IMR-90 (cell line): ENCODE measurements at regions not wholly inside any gene's neighbourhood (a gene's known extent, or its start where the extent isn't known, plus 50 kb on each side); places are given as distances from the start of the nearest gene placed in this dataset.
A peak's percentile ranks its signal among the peaks of the same experiment; 100 is the strongest.

Experiments
- ATAC-seq: fragments of 200-7000 bp; cut with Tn5 transposase; 2 replicates; pipeline ENCODE4 v1.9.1; 2020; ENCODE audit warnings: low read depth, mild to moderate bottlenecking, moderate library complexity
- BruUV-seq: library from RNA; stranded (reverse); fragments of 400-500 nt; replicated peaks from 2 replicates; lab custom pipeline; 2021; lab: Mats Ljungman, UMichigan
- CTCF ChIA-PET: fragments of 300-600 bp; formaldehyde crosslinking; extraction: SDS; loops from one replicate; lab custom pipeline; 2021; ENCODE audit warnings: antibody characterized with exemption; lab: Yijun Ruan, JAX
- POLR2A ChIA-PET: fragments of 300-600 bp; sonication (Branson Sonifier 250); formaldehyde crosslinking; loops from one replicate; lab custom pipeline; 2022; ENCODE audit warnings: antibody characterized with exemption; ENCODE audit not compliant: unreplicated experiment; lab: Charles Lee
- DNase-seq: peaks from one replicate; pipeline ENCODE4 v3.0.0; 2013
- H2AFZ ChIP-seq: replicated peaks from 2 replicates; pipeline ENCODE3; 2013; ENCODE audit warnings: low read length, mild to moderate bottlenecking; ENCODE audit not compliant: poor library complexity
- H2AK5ac ChIP-seq: 2 replicates; pipeline ENCODE4 v1.6.1; 2013; ENCODE audit warnings: low read depth, low read length, inconsistent platforms
- H2AK9ac ChIP-seq: replicated peaks from 2 replicates; pipeline ENCODE3; 2013; ENCODE audit warnings: mild to moderate bottlenecking, low read depth, low read length, moderate library complexity; ENCODE audit not compliant: poor library complexity
- H2BK120ac ChIP-seq: 2 replicates; pipeline ENCODE4 v1.6.1; 2013; ENCODE audit warnings: low read depth, low read length, inconsistent platforms
- H2BK15ac ChIP-seq: 3 replicates; pipeline ENCODE4 v1.6.1; 2013; ENCODE audit warnings: low read depth, low read length, inconsistent platforms
- H2BK20ac ChIP-seq: 2 replicates; pipeline ENCODE4 v1.6.1; 2013; ENCODE audit warnings: low read depth, mild to moderate bottlenecking, inconsistent platforms, low read length, moderate library complexity
- H2BK5ac ChIP-seq: 2 replicates; pipeline ENCODE4 v1.6.1; 2013; ENCODE audit warnings: mild to moderate bottlenecking, low read depth, low read length, inconsistent platforms; ENCODE audit not compliant: poor library complexity, severe bottlenecking
- H3K14ac ChIP-seq: replicated peaks from 2 replicates; pipeline ENCODE4 v1.6.1; 2013; ENCODE audit warnings: low read depth, low read length, inconsistent platforms
- H3K18ac ChIP-seq: 2 replicates; pipeline ENCODE4 v1.6.1; 2013; ENCODE audit warnings: low read depth, low read length, control low read depth
- H3K23ac ChIP-seq: 2 replicates; pipeline ENCODE4 v1.6.1; 2013; ENCODE audit warnings: low read depth, low read length, inconsistent platforms
- H3K27ac ChIP-seq: 2 replicates; pipeline ENCODE4 v1.5.1; 2013; ENCODE audit warnings: mild to moderate bottlenecking, control low read depth, low read length; ENCODE audit not compliant: insufficient read depth
- H3K27me3 ChIP-seq: 2 replicates; pipeline ENCODE4 v1.6.1; 2013; ENCODE audit warnings: low read length; ENCODE audit not compliant: control insufficient read depth, insufficient read depth
- H3K36me3 ChIP-seq: 2 replicates; pipeline ENCODE4 v1.6.1; 2013; ENCODE audit warnings: low read length, mixed read lengths; ENCODE audit not compliant: control insufficient read depth, insufficient read depth
- H3K4ac ChIP-seq: 2 replicates; pipeline ENCODE4 v1.6.1; 2013; ENCODE audit warnings: low read depth, low read length, inconsistent platforms
- H3K4me1 ChIP-seq: 2 replicates; pipeline ENCODE4 v1.6.1; 2013; ENCODE audit warnings: low read length, mixed read lengths; ENCODE audit not compliant: control insufficient read depth, insufficient read depth
- H3K4me2 ChIP-seq: 2 replicates; pipeline ENCODE4 v1.6.1; 2013; ENCODE audit warnings: low read depth, mild to moderate bottlenecking, control low read depth, low read length, moderate library complexity
- H3K4me3 ChIP-seq: 2 replicates; pipeline ENCODE4 v1.5.1; 2013; ENCODE audit warnings: low read depth, mild to moderate bottlenecking, control low read depth, low read length, moderate library complexity; ENCODE audit not compliant: insufficient read depth
- H3K56ac ChIP-seq: 2 replicates; pipeline ENCODE4 v1.6.1; 2013; ENCODE audit warnings: low read length, inconsistent platforms; ENCODE audit not compliant: insufficient read depth; ENCODE audit errors: extremely low read depth
- H3K79me1 ChIP-seq, 2 experiments: 2 replicates each; pipeline ENCODE4 v1.6.1; 2013; ENCODE audit warnings: low read length in 2 of 2, inconsistent platforms in 1 of 2, low read depth in 1 of 2
- H3K9ac ChIP-seq: 2 replicates; pipeline ENCODE4 v1.6.1; 2013; ENCODE audit warnings: low read depth, low read length, control low read depth
- H3K9me1 ChIP-seq: 2 replicates; pipeline ENCODE4 v1.6.1; 2013; ENCODE audit warnings: low read length, inconsistent platforms; ENCODE audit not compliant: insufficient read depth
- H3K9me3 ChIP-seq: 2 replicates; pipeline ENCODE4 v1.6.1; 2013; ENCODE audit warnings: low read length; ENCODE audit not compliant: control insufficient read depth, insufficient read depth
- H4K20me1 ChIP-seq: 2 replicates; pipeline ENCODE4 v1.6.1; 2013; ENCODE audit warnings: low read length, inconsistent platforms; ENCODE audit not compliant: insufficient read depth
- H4K5ac ChIP-seq: 2 replicates; pipeline ENCODE4 v1.6.1; 2013; ENCODE audit warnings: mild to moderate bottlenecking, low read depth, low read length, control low read depth
- H4K8ac ChIP-seq, 2 experiments: 2 replicates each; pipeline ENCODE4 v1.6.1; 2013; ENCODE audit warnings: low read depth in 2 of 2, low read length in 2 of 2, control low read depth in 1 of 2, inconsistent platforms in 1 of 2
- H4K91ac ChIP-seq: 2 replicates; pipeline ENCODE4 v1.6.1; 2013; ENCODE audit warnings: low read depth, low read length, inconsistent platforms; ENCODE audit not compliant: insufficient read depth
- CHD1 ChIP-seq: IDR thresholded peaks from 2 replicates; pipeline ENCODE4 v1.6.1; 2012; ENCODE audit warnings: low read depth, low read length, improper control_type of control experiment
- MAFK ChIP-seq: IDR thresholded peaks from 2 replicates; pipeline ENCODE4 v1.6.1; 2012; ENCODE audit warnings: low read depth, low read length, improper control_type of control experiment
- MAZ ChIP-seq: IDR thresholded peaks from 2 replicates; pipeline ENCODE4 v1.6.1; 2012; ENCODE audit warnings: low read depth, mild to moderate bottlenecking, low read length, improper control_type of control experiment, moderate library complexity, borderline replicate concordance
- POLR2A ChIP-seq: IDR thresholded peaks from 2 replicates; pipeline ENCODE4 v1.6.1; 2012; ENCODE audit warnings: mild to moderate bottlenecking, low read depth, low read length
- WGBS, 2 experiments: methylation state at CpG; one replicate each; pipeline versions ENCODE4 v1.1.5 to v1.1.7; 2013; ENCODE audit warnings: missing lambda C conversion rate in 2 of 2; ENCODE audit not compliant: insufficient read length in 1 of 2; ENCODE audit errors: extremely low coverage in 2 of 2; 5-methylcytosine and 5-hydroxymethylcytosine counted together
- dilution Hi-C: fragments of 300-500 bp; cut with HindIII; formaldehyde crosslinking; loops from one replicate; pipeline ENCODE4 v1.14.3; 2018; ENCODE audit warnings: low sequenced_read_pairs; ENCODE audit not compliant: unreplicated experiment
- in situ Hi-C: fragments of 300-500 bp; cut with MboI; formaldehyde crosslinking; loops from 3 replicates; pipeline ENCODE4 v1.14.3; 2019; ENCODE audit warnings: low sequenced_read_pairs, inconsistent platforms, mixed read lengths
- intact Hi-C: fragments of 100-400 bp; cut with micrococcal nuclease; formaldehyde crosslinking; loops from 2 replicates; pipeline ENCODE4 v1.10.0; 2022
- TF ChIP-seq, protein P1 (sequence below): fragments of 150-350 bp; IDR thresholded peaks from 2 replicates; pipeline ENCODE4 v1.6.1; 2017; ENCODE audit warnings: mild to moderate bottlenecking, antibody characterized with exemption, low read length, low read depth

- Histone ChIP-seq H3K79me1 (no peaks in the 10 kb centered on the region), H4K20me1 (no peaks in the 10 kb centered on the region), H3K23ac (0 out of 2 replicates have a peak overlapping the region, but pooled peaks have one; percentile 52), H4K91ac (no peak overlapping the region), H3K36me3 (no peaks in the 10 kb centered on the region), H3K4ac (peak overlapping the region; percentile 45; the same call in 1 of the 2 replicates), H3K14ac (peak overlapping the region; percentile 59; the same call in 1 of the 2 replicates), H3K4me3 (no peak overlapping the region), H3K4me1 (no peaks in the 10 kb centered on the region), H2AK5ac (no peak overlapping the region), H2AFZ (no peak overlapping the region), H2BK120ac (peak overlapping the region; percentile 11; the same call in 1 of the 2 replicates), H2BK20ac (no peak overlapping the region), H3K27ac (no peak overlapping the region), H3K56ac (no peak overlapping the region), H2BK5ac (peak overlapping the region; percentile 60), H2AK9ac (no peak overlapping the region), H3K9me3 (no peaks in the 10 kb centered on the region), H4K5ac (no peak overlapping the region), H3K9me1 (no peaks in the 10 kb centered on the region), H2BK15ac (0 out of 3 replicates have a peak overlapping the region, but pooled peaks have one; percentile 40), H3K18ac (no peak overlapping the region), H4K8ac (no peak overlapping the region), H3K27me3 (no peaks in the 10 kb centered on the region), H3K4me2 (no peak overlapping the region), H3K9ac (no peak overlapping the region)
- dilution Hi-C loops = no loop called here
- no CpG with 5 or more reads among the region's 1 CpG for WGBS, 2 experiments
- no TSS peak for BruUV-seq
- DNase-seq (peak; percentile 62), ATAC-seq (no peak; the same call in 1 of the 2 replicates)
- ChIA-PET POLR2A (no interaction called here), CTCF (no interaction called here)
- TF ChIP-seq CHD1 (no peak), MAFK (no peak), POLR2A (no peak), MAZ (no peak)
- TF ChIP-seq, protein P1, sequence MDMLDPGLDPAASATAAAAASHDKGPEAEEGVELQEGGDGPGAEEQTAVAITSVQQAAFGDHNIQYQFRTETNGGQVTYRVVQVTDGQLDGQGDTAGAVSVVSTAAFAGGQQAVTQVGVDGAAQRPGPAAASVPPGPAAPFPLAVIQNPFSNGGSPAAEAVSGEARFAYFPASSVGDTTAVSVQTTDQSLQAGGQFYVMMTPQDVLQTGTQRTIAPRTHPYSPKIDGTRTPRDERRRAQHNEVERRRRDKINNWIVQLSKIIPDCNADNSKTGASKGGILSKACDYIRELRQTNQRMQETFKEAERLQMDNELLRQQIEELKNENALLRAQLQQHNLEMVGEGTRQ = no peak
- intact Hi-C loops = no loop called here
- in situ Hi-C loops = no loop called here
Observed at GRCh38 chr4:29311247-29311646, 1408.9 kb upstream of the PCDH7 start.
